CD4-positive, alpha-beta T cell (primary cell): ENCODE measurements at regions not wholly inside any gene's neighbourhood (a gene's known extent, or its start where the extent isn't known, plus 50 kb on each side); places are given as distances from the start of the nearest gene placed in this dataset.

Experiments used
- ATAC-seq: fragments of 200-7000 bp; cut with Tn5 transposase; one replicate; pipeline ENCODE4 v1.10.0; 2022; ENCODE audit warnings: mild to moderate bottlenecking; ENCODE audit not compliant: poor library complexity
- CTCF ChIA-PET: fragments of 350-600 bp; sonication (Branson Sonifier 250); formaldehyde crosslinking; loops from one replicate; lab custom pipeline; 2021; ENCODE audit warnings: antibody characterized with exemption, inconsistent platforms; lab: Charles Lee
- POLR2A ChIA-PET: fragments of 350-600 bp; sonication (Branson Sonifier 250); formaldehyde crosslinking; loops from one replicate; lab custom pipeline; 2021; ENCODE audit warnings: antibody characterized with exemption, inconsistent platforms; lab: Charles Lee
- DNase-seq, 14 experiments: peaks; one replicate each; pipeline ENCODE4 v3.0.0-alpha.2; 2013 to 2020; ENCODE audit warnings: mixed read lengths in 2 of 14
- H3K27ac ChIP-seq, 2 donors: one replicate each; pipeline versions ENCODE4 v1.5.1 to v1.7.0; 2013; ENCODE audit warnings: low read length in 2 of 2, low read depth in 1 of 2, mild to moderate bottlenecking in 1 of 2
- H3K27me3 ChIP-seq, 2 experiments: 1 replicate in 1 of 2; 2 replicates in 1 of 2; pipeline versions ENCODE4 v1.6.1 to v1.7.0; 2013; ENCODE audit warnings: low read length in 2 of 2, control low read depth in 1 of 2, mild to moderate bottlenecking in 1 of 2, moderate library complexity in 1 of 2; ENCODE audit not compliant: insufficient read depth in 2 of 2, control insufficient read depth in 1 of 2
- H3K36me3 ChIP-seq: one replicate; pipeline ENCODE4 v1.6.1; 2013; ENCODE audit warnings: low read length, control low read depth; ENCODE audit not compliant: insufficient read depth
- H3K4me1 ChIP-seq: one replicate; pipeline ENCODE4 v1.6.1; 2013; ENCODE audit warnings: low read length, control low read depth; ENCODE audit not compliant: insufficient read depth
- H3K4me3 ChIP-seq: one replicate; pipeline ENCODE4 v1.5.1; 2013; ENCODE audit warnings: mild to moderate bottlenecking, low read length, moderate library complexity
- H3K9me3 ChIP-seq, 2 experiments: 1 replicate in 1 of 2; 2 replicates in 1 of 2; pipeline versions ENCODE4 v1.6.1 to v1.7.0; 2013; ENCODE audit warnings: low read length in 2 of 2, mild to moderate bottlenecking in 2 of 2, control low read depth in 1 of 2, moderate library complexity in 1 of 2; ENCODE audit not compliant: control insufficient read depth in 1 of 2, insufficient read depth in 1 of 2
- H3K27ac Mint-ChIP-seq: one replicate; pipeline ENCODE4 v1.8.0; 2020; ENCODE audit warnings: mixed read lengths
- H3K27me3 Mint-ChIP-seq: one replicate; pipeline ENCODE4 v1.8.0; 2021; ENCODE audit warnings: mixed read lengths
- H3K36me3 Mint-ChIP-seq: one replicate; pipeline ENCODE4 v1.8.0; 2021; ENCODE audit warnings: low read depth, mixed read lengths
- H3K4me1 Mint-ChIP-seq: one replicate; pipeline ENCODE4 v1.8.0; 2021; ENCODE audit warnings: low read depth, mixed read lengths
- H3K4me3 Mint-ChIP-seq: one replicate; pipeline ENCODE4 v1.8.0; 2020; ENCODE audit warnings: mild to moderate bottlenecking, mixed read lengths
- H3K9me3 Mint-ChIP-seq: one replicate; pipeline ENCODE4 v1.8.0; 2020; ENCODE audit warnings: mixed read lengths
- CTCF ChIP-seq: fragments of 200-600 bp; IDR thresholded peaks from one replicate; pipeline ENCODE4 v1.8.0; 2022; ENCODE audit warnings: antibody characterized with exemption, mild to moderate bottlenecking
- intact Hi-C, 2 experiments: fragments of 100-400 bp; cut with DNase I in 1 of 2; cut with micrococcal nuclease in 1 of 2; formaldehyde crosslinking; loops; one replicate each; pipeline versions ENCODE4 v1.15.1 to v1.9.0; 2023 to 2025; cut with DNase I, micrococcal nuclease

GRCh38 chr10:108238261-108238660 lies 1073.8 kb upstream of the SORCS1 start:
- TF ChIP-seq CTCF: no peak
- intact Hi-C loops: no loop called here
- H3K27ac Mint-ChIP-seq: no peak overlapping the region
- Histone ChIP-seq H3K4me3 (no peak overlapping the region), H3K9me3 (peaks cover 0 to 3% of the 10 kb centered on the region in 2 experiments), H3K36me3 (no peaks in the 10 kb centered on the region), H3K27ac (no peak overlapping the region), H3K4me1 (no peaks in the 10 kb centered on the region), H3K27me3 (no peaks in the 10 kb centered on the region)
- no peak overlapping the region for H3K4me3 Mint-ChIP-seq
- no peaks in the 10 kb centered on the region for H3K27me3 Mint-ChIP-seq
- DNase-seq: no peak
- H3K9me3 Mint-ChIP-seq: peaks cover 3% of the 10 kb centered on the region
- no peak for ATAC-seq
- H3K36me3 Mint-ChIP-seq: no peaks in the 10 kb centered on the region
- H3K4me1 Mint-ChIP-seq: no peaks in the 10 kb centered on the region
- ChIA-PET CTCF (no interaction called here), POLR2A (no interaction called here)

GRCh38 chr10:108230478-108231170 lies 1066.1 kb upstream of the SORCS1 start:
- Histone ChIP-seq H3K4me3 (no peak overlapping the region), H3K9me3 (no peaks in the 10 kb centered on the region), H3K27ac (no peak overlapping the region), H3K27me3 (no peaks in the 10 kb centered on the region), H3K4me1 (no peaks in the 10 kb centered on the region), H3K36me3 (no peaks in the 10 kb centered on the region)
- H3K27me3 Mint-ChIP-seq: no peaks in the 10 kb centered on the region
- no peak overlapping the region for H3K4me3 Mint-ChIP-seq
- POLR2A ChIA-PET: no interaction called here
- H3K9me3 Mint-ChIP-seq: peaks cover 12% of the 10 kb centered on the region
- H3K27ac Mint-ChIP-seq: no peak overlapping the region
- H3K4me1 Mint-ChIP-seq: no peaks in the 10 kb centered on the region
- DNase-seq (no peak), ATAC-seq (no peak)
- H3K36me3 Mint-ChIP-seq: no peaks in the 10 kb centered on the region
- no peak for TF ChIP-seq CTCF
- CTCF ChIA-PET: no interaction called here
- intact Hi-C loops: no loop called here

- Histone ChIP-seq H3K27me3 (no peaks in the 10 kb centered on the region), H3K27ac (no peak overlapping the region), H3K36me3 (no peaks in the 10 kb centered on the region), H3K4me1 (no peaks in the 10 kb centered on the region), H3K9me3 (peaks cover 3 to 6% of the 10 kb centered on the region in 2 experiments), H3K4me3 (no peak overlapping the region)
- CTCF ChIA-PET: no interaction called here
- Mint-ChIP-seq H3K36me3 (no peaks in the 10 kb centered on the region), H3K4me3 (no peak overlapping the region), H3K9me3 (peaks cover 22% of the 10 kb centered on the region), H3K27ac (no peak overlapping the region), H3K27me3 (no peaks in the 10 kb centered on the region), H3K4me1 (no peaks in the 10 kb centered on the region)
- TF ChIP-seq CTCF: no peak
- POLR2A ChIA-PET: no interaction called here
- ATAC-seq (no peak), DNase-seq (no peak)
- intact Hi-C loops: no loop called here
Measured at GRCh38 chr10:108208732-108209131, 1044.2 kb upstream of the SORCS1 start.
